Thymus (tissue), 11 donors: ENCODE measurements at regions not wholly inside any gene's neighbourhood (a gene's known extent, or its start where the extent isn't known, plus 50 kb on each side); places are given as distances from the start of the nearest gene placed in this dataset.

Experiments used
- DNase-seq, 9 donors: peaks; one replicate each; pipeline ENCODE4 v3.0.0-alpha.2; 2013; ENCODE audit warnings: low spot score in 9 of 9, low read depth in 6 of 9, missing footprints in 1 of 9
- H3K27ac ChIP-seq, 2 donors: one replicate each; pipeline ENCODE4 v1.5.1; 2013; ENCODE audit warnings: control low read depth in 1 of 2, low read depth in 1 of 2, low read length in 1 of 2, mild to moderate bottlenecking in 1 of 2, moderate library complexity in 1 of 2
- H3K27me3 ChIP-seq, 2 donors: one replicate each; pipeline ENCODE4 v1.5.1; 2013; ENCODE audit warnings: low read length in 1 of 2; ENCODE audit not compliant: control insufficient read depth in 2 of 2, insufficient read depth in 1 of 2
- H3K36me3 ChIP-seq, 2 donors: one replicate each; pipeline ENCODE4 v1.5.1; 2013; ENCODE audit warnings: low read length in 1 of 2, mild to moderate bottlenecking in 1 of 2, moderate library complexity in 1 of 2; ENCODE audit not compliant: control insufficient read depth in 2 of 2, insufficient read depth in 2 of 2
- H3K4me1 ChIP-seq, 2 donors: one replicate each; pipeline ENCODE4 v1.5.1; 2013; ENCODE audit warnings: low read length in 2 of 2; ENCODE audit not compliant: control insufficient read depth in 2 of 2, insufficient read depth in 2 of 2
- H3K4me3 ChIP-seq, 2 donors: one replicate each; pipeline ENCODE4 v1.5.1; 2013; ENCODE audit warnings: low read length in 2 of 2, control low read depth in 1 of 2, mild to moderate bottlenecking in 1 of 2
- H3K9me3 ChIP-seq, 2 donors: one replicate each; pipeline ENCODE4 v1.5.1; 2013; ENCODE audit warnings: low read length in 1 of 2, mild to moderate bottlenecking in 1 of 2; ENCODE audit not compliant: control insufficient read depth in 2 of 2, insufficient read depth in 1 of 2
- WGBS: extraction: QIAGEN DNeasy Blood & Tissue Kit; methylation state at CpG from one replicate; pipeline ENCODE4 v1.1.7; 2013; 5-methylcytosine and 5-hydroxymethylcytosine counted together
- donor health status: healthy.

- Histone ChIP-seq H3K27ac (no peak overlapping the region), H3K9me3 (no peaks in the 10 kb centered on the region), H3K4me3 (no peak overlapping the region), H3K36me3 (no peaks in the 10 kb centered on the region), H3K27me3 (no peaks in the 10 kb centered on the region), H3K4me1 (no peaks in the 10 kb centered on the region)
- 87% methylated on average over 5 of the region's 5 CpGs for WGBS
- DNase-seq: no peak
Measured at GRCh38 chr11:131041331-131042040, 125.2 kb upstream of the SNX19 start.

- Histone ChIP-seq H3K4me3 (no peak overlapping the region), H3K36me3 (no peaks in the 10 kb centered on the region), H3K9me3 (no peaks in the 10 kb centered on the region), H3K27me3 (no peaks in the 10 kb centered on the region), H3K4me1 (no peaks in the 10 kb centered on the region), H3K27ac (no peak overlapping the region)
- no peak for DNase-seq
- WGBS: 0% methylated on average over 1 of the region's 1 CpG
Measured at GRCh38 chr11:131042041-131042390, 125.7 kb upstream of the SNX19 start.

- no peak overlapping the region for H3K27ac ChIP-seq
- H3K36me3 ChIP-seq: no peaks in the 10 kb centered on the region
- no peaks in the 10 kb centered on the region for H3K9me3 ChIP-seq
- H3K4me1 ChIP-seq: no peaks in the 10 kb centered on the region
- 92% methylated on average over 1 of the region's 1 CpG for WGBS
- no peak for DNase-seq
- no peak overlapping the region for H3K4me3 ChIP-seq
- no peaks in the 10 kb centered on the region for H3K27me3 ChIP-seq
Measured at GRCh38 chr11:131043251-131043650, 127.0 kb upstream of the SNX19 start.

- Histone ChIP-seq H3K4me1 (no peaks in the 10 kb centered on the region), H3K27ac (no peak overlapping the region), H3K27me3 (no peaks in the 10 kb centered on the region), H3K4me3 (no peak overlapping the region), H3K9me3 (no peaks in the 10 kb centered on the region), H3K36me3 (no peaks in the 10 kb centered on the region)
- 85% methylated on average over 7 of the region's 7 CpGs for WGBS
- no peak for DNase-seq
Measured at GRCh38 chr11:131044851-131045250, 128.6 kb upstream of the SNX19 start.

- Histone ChIP-seq H3K27ac (no peak overlapping the region), H3K9me3 (no peaks in the 10 kb centered on the region), H3K4me3 (no peak overlapping the region), H3K4me1 (no peaks in the 10 kb centered on the region), H3K27me3 (no peaks in the 10 kb centered on the region), H3K36me3 (no peaks in the 10 kb centered on the region)
- WGBS: 88% methylated on average over 3 of the region's 3 CpGs
- DNase-seq: no peak
Measured at GRCh38 chr11:131052367-131052766, 136.1 kb upstream of the SNX19 start.

- H3K27ac ChIP-seq: no peak overlapping the region
- H3K4me3 ChIP-seq: no peak overlapping the region
- no peaks in the 10 kb centered on the region for H3K4me1 ChIP-seq
- H3K36me3 ChIP-seq: no peaks in the 10 kb centered on the region
- no peak for DNase-seq
- no peaks in the 10 kb centered on the region for H3K9me3 ChIP-seq
- WGBS: 75% methylated on average over 2 of the region's 2 CpGs
- H3K27me3 ChIP-seq: no peaks in the 10 kb centered on the region
Measured at GRCh38 chr11:131056036-131056435, 139.8 kb upstream of the SNX19 start.

- no peaks in the 10 kb centered on the region for H3K9me3 ChIP-seq
- H3K4me1 ChIP-seq: no peaks in the 10 kb centered on the region
- no peaks in the 10 kb centered on the region for H3K36me3 ChIP-seq
- no peak overlapping the region for H3K27ac ChIP-seq
- H3K27me3 ChIP-seq: no peaks in the 10 kb centered on the region
- H3K4me3 ChIP-seq: no peak overlapping the region
- no peak for DNase-seq
- 67% methylated on average over 6 of the region's 6 CpGs for WGBS
Measured at GRCh38 chr11:131063638-131064037, 147.4 kb upstream of the SNX19 start.

GRCh38 chr11:131064373-131064991 is 148.2 kb upstream of the SNX19 start:
- Histone ChIP-seq H3K27ac (no peak overlapping the region), H3K36me3 (no peaks in the 10 kb centered on the region), H3K27me3 (no peaks in the 10 kb centered on the region), H3K4me1 (no peaks in the 10 kb centered on the region), H3K9me3 (no peaks in the 10 kb centered on the region), H3K4me3 (no peak overlapping the region)
- 29% methylated on average over 12 of the region's 12 CpGs for WGBS
- peak in 6 of 9 donors; percentile 3 to 44 (median 8) for DNase-seq

GRCh38 chr11:131065435-131066413 is 149.4 kb upstream of the SNX19 start:
- Histone ChIP-seq H3K27me3 (no peaks in the 10 kb centered on the region), H3K36me3 (no peaks in the 10 kb centered on the region), H3K4me1 (no peaks in the 10 kb centered on the region), H3K4me3 (no peak overlapping the region), H3K9me3 (no peaks in the 10 kb centered on the region), H3K27ac (no peak overlapping the region)
- DNase-seq: no peak
- WGBS: 77% methylated on average over 13 of the region's 13 CpGs
